Osteoblast (primary cell): ENCODE measurements at regions not wholly inside any gene's neighbourhood (a gene's known extent, or its start where the extent isn't known, plus 50 kb on each side); places are given as distances from the start of the nearest gene placed in this dataset.
A peak's percentile ranks its signal among the peaks of the same experiment; 100 is the strongest.

Source experiments
- DNase-seq: peaks from one replicate; pipeline ENCODE4 v3.0.0; 2011; ENCODE audit warnings: low spot score, mixed read lengths; ENCODE audit not compliant: insufficient read length; ENCODE audit errors: missing footprints
- H2AFZ ChIP-seq: 2 replicates; pipeline ENCODE4 v1.6.0; 2011; ENCODE audit warnings: mild to moderate bottlenecking, low read length
- H3K27ac ChIP-seq: 2 replicates; pipeline ENCODE4 v1.5.1; 2011; ENCODE audit warnings: mild to moderate bottlenecking, low read depth, low read length, moderate library complexity
- H3K27me3 ChIP-seq: 2 replicates; pipeline ENCODE4 v1.6.0; 2012; ENCODE audit warnings: mild to moderate bottlenecking, control low read depth, inconsistent platforms, low read length, moderate library complexity; ENCODE audit not compliant: insufficient read depth
- H3K36me3 ChIP-seq: 2 replicates; pipeline ENCODE4 v1.5.1; 2011; ENCODE audit warnings: mild to moderate bottlenecking, low read length, control low read depth, moderate library complexity; ENCODE audit not compliant: insufficient read depth
- H3K4me1 ChIP-seq: 2 replicates; pipeline ENCODE4 v1.5.1; 2011; ENCODE audit warnings: mild to moderate bottlenecking, low read length, control low read depth, moderate library complexity; ENCODE audit not compliant: insufficient read depth
- H3K4me2 ChIP-seq: 2 replicates; pipeline ENCODE4 v1.6.0; 2011; ENCODE audit warnings: mild to moderate bottlenecking, low read length; ENCODE audit not compliant: insufficient read depth
- H3K4me3 ChIP-seq: fragments of 200-600 bp; sonication (generic); 3 replicates; pipeline ENCODE4 v1.5.1; 2012; ENCODE audit warnings: mild to moderate bottlenecking, low read length, inconsistent platforms; ENCODE audit not compliant: insufficient read depth
- H3K79me2 ChIP-seq: 2 replicates; pipeline ENCODE4 v1.6.0; 2012; ENCODE audit warnings: mild to moderate bottlenecking, low read length, control low read depth, inconsistent platforms; ENCODE audit not compliant: insufficient read depth
- H3K9me3 ChIP-seq: 2 replicates; pipeline ENCODE4 v1.5.1; 2011; ENCODE audit warnings: low read depth, low read length, control low read depth
- H4K20me1 ChIP-seq: 2 replicates; pipeline ENCODE4 v1.6.0; 2012; ENCODE audit warnings: mild to moderate bottlenecking, low read length, control low read depth; ENCODE audit not compliant: insufficient read depth
- TF ChIP-seq, protein P1 (sequence below): IDR thresholded peaks from 2 replicates; pipeline ENCODE4 v1.5.1; 2011; ENCODE audit warnings: mild to moderate bottlenecking, low read depth, low read length, moderate library complexity; ENCODE audit errors: extremely low read depth

DNA sequence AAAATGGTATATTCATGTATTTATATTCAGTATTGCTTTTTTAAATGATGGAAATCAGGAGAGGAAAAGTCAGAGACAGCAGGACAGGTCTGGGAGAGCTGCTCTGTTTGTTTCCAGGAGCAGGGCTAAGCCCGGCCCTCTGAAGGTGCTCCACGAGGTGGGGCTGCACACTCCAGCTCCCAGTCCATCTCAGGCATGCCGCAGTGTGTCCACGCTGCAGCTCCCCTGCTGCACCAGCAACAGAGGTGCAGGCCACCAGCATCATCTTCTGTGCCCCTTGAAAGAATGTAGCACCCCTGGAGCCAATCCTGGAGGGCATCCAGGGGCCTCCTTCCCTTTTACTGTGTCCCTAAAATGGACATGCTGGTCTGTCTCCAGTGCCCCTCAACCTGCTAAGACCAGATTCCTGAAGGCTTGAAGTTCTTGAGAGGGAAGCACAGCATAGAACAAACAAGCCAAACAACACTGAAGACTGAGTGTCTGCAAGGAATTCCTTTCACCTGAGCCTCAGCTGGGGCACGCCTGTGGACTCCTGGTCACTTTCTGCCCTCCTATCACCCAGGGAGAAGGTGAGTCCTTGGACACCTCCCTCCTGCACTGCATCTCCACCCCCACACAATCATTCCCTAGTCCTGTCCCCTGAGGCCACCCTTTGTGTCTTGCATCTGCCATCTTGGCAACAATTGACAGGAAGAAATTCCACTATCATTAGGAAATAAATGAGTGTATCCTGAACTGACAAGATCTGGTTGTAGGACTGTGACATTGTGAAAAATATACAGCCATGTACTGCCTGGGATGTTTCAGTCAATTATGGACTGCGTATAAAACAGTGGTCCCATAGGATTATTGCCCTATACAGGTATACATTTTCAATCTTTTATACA is 100.5 kb downstream of the CXCL12 start:
- Histone ChIP-seq H3K9me3 (no peaks in the 10 kb centered on the region), H4K20me1 (no peaks in the 10 kb centered on the region), H3K4me3 (no peak overlapping the region), H3K79me2 (no peaks in the 10 kb centered on the region), H3K27ac (no peak overlapping the region), H2AFZ (no peak overlapping the region), H3K36me3 (no peaks in the 10 kb centered on the region), H3K27me3 (no peaks in the 10 kb centered on the region), H3K4me2 (no peak overlapping the region), H3K4me1 (peaks cover 3% of the 10 kb centered on the region)
- peak; percentile 18 for DNase-seq
- TF ChIP-seq, protein P1, sequence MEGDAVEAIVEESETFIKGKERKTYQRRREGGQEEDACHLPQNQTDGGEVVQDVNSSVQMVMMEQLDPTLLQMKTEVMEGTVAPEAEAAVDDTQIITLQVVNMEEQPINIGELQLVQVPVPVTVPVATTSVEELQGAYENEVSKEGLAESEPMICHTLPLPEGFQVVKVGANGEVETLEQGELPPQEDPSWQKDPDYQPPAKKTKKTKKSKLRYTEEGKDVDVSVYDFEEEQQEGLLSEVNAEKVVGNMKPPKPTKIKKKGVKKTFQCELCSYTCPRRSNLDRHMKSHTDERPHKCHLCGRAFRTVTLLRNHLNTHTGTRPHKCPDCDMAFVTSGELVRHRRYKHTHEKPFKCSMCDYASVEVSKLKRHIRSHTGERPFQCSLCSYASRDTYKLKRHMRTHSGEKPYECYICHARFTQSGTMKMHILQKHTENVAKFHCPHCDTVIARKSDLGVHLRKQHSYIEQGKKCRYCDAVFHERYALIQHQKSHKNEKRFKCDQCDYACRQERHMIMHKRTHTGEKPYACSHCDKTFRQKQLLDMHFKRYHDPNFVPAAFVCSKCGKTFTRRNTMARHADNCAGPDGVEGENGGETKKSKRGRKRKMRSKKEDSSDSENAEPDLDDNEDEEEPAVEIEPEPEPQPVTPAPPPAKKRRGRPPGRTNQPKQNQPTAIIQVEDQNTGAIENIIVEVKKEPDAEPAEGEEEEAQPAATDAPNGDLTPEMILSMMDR = no peak

DNA sequence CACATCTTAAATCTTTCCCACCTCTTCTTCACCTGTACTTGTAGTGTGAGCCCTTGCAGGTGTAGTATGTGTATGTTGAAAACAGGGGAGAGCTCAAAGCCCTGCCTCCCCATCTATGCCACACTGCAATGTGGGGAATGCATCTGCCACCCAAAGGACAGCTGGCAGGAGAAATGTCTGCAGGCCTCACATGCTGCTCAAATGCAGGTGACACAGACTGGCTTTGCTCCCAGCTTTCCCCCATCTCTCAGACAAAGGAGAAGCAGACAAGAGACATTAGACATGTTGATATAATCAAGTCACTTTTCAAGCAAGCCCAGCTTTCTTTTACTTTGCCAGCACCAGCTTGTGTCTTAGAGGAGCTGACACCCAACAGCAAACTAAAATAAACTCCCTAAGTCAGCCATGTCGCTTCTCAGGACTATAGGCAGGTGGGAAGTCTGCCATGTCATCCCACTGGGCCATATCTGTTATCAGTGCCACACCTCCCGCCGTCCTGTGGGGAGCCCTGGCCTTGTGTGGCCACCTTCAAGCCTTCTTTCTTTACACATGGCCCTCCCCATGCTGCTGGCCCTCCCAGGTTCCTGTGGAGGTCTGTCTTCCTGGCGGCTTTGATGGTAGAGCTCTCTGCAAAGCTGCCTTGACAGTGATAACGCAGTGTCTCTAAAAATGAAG is 102.1 kb downstream of the CXCL12 start:
- H3K4me3 ChIP-seq = no peak overlapping the region
- H3K27ac ChIP-seq = no peak overlapping the region
- H2AFZ ChIP-seq = no peak overlapping the region
- H3K27me3 ChIP-seq = no peaks in the 10 kb centered on the region
- peak; percentile 14 for DNase-seq
- H3K4me2 ChIP-seq = no peak overlapping the region
- H4K20me1 ChIP-seq = no peaks in the 10 kb centered on the region
- no peaks in the 10 kb centered on the region for H3K79me2 ChIP-seq
- H3K4me1 ChIP-seq = peaks cover 6% of the 10 kb centered on the region
- H3K36me3 ChIP-seq = no peaks in the 10 kb centered on the region
- H3K9me3 ChIP-seq = no peaks in the 10 kb centered on the region
- TF ChIP-seq, protein P1 = no peak

DNA sequence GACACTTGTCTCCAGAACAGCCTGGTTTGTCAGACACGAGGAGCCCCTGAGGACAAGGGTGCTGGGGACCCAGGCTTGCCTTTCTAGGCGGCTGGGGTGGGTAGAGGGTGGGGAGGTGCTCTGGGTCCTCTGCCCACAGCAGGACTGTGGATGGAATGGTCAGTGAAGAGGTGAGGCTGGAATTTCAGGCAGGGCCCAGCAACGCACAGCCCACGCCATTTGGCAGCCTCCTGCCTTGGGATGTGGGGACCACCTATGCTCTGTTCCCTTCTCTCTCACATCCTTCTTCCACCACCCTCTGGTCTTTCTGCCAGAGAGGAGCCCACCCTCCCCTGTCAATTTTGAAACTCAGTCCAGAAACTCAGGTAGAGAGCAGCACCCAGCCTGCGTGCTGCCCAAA is 103.2 kb downstream of the CXCL12 start:
- DNase-seq = no peak
- Histone ChIP-seq H3K4me2 (no peak overlapping the region), H4K20me1 (no peaks in the 10 kb centered on the region), H3K27me3 (no peaks in the 10 kb centered on the region), H3K9me3 (no peaks in the 10 kb centered on the region), H3K79me2 (no peaks in the 10 kb centered on the region), H3K27ac (no peak overlapping the region), H3K36me3 (no peaks in the 10 kb centered on the region), H3K4me1 (peaks cover 6% of the 10 kb centered on the region), H2AFZ (no peak overlapping the region), H3K4me3 (no peak overlapping the region)
- TF ChIP-seq, protein P1 = no peak

DNA sequence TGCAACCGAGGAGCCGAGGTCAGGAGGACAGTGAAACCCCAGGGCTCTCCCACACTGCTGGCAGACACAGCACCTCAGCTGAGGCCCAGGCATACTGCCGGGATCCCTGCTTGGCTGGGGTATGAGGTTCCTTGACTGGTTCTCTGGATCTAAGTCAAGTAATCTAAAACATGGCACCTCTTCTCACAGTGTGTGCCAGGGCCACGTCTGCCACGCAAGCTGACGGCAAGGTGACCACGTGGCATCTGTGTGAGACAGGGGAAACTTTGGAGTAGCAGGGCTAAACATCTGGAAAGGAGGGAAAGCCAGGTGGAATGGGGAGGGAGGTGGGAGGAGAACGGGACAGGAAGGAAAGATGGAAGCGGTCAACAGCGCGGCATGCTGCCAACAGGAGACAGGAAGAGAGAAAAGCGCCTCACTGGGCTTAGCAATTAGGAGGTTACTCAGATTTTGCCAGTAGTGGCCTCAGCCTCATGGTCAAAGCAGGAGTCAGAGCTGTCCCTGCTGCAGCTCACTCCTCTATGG is 103.7 kb downstream of the CXCL12 start:
- peak; percentile 34 for DNase-seq

More for the DNA sequence above, 103.7 kb downstream of the CXCL12 start:
- peak overlapping the region; percentile 8 for H2AFZ ChIP-seq
- H4K20me1 ChIP-seq = no peaks in the 10 kb centered on the region
- no peaks in the 10 kb centered on the region for H3K79me2 ChIP-seq
- H3K4me1 ChIP-seq = peaks cover 6% of the 10 kb centered on the region
- H3K4me2 ChIP-seq = no peak overlapping the region
- TF ChIP-seq, protein P1 = no peak
- no peaks in the 10 kb centered on the region for H3K9me3 ChIP-seq
- no peaks in the 10 kb centered on the region for H3K27me3 ChIP-seq
- no peak overlapping the region for H3K4me3 ChIP-seq
- no peak overlapping the region for H3K27ac ChIP-seq
- H3K36me3 ChIP-seq = no peaks in the 10 kb centered on the region
